Endothelial cell of umbilical vein (primary cell): ENCODE measurements at regions not wholly inside any gene's neighbourhood (a gene's known extent, or its start where the extent isn't known, plus 50 kb on each side); places are given as distances from the start of the nearest gene placed in this dataset.

Experiments
- BruUV-seq: library from RNA; stranded (reverse); fragments of 400-500 nt; replicated peaks from 2 replicates; lab custom pipeline; 2021; lab: Mats Ljungman, UMichigan
- CTCF ChIA-PET: fragments of 300-600, 350-600 bp; sonication (Branson Sonifier 250); formaldehyde crosslinking; loops from one replicate; lab custom pipeline; 2021; ENCODE audit warnings: antibody characterized with exemption, inconsistent platforms; lab: Charles Lee
- POLR2A ChIA-PET: fragments of 300-600, 350-600 bp; sonication (Branson Sonifier 250); formaldehyde crosslinking; loops from one replicate; lab custom pipeline; 2021; ENCODE audit warnings: antibody characterized with exemption, inconsistent platforms; lab: Charles Lee
- DNase-seq: peaks from one replicate; pipeline ENCODE4 v3.0.0-alpha.2; 2011; ENCODE audit warnings: low read depth, low spot score
- FAIRE-seq: peaks from 2 replicates; lab custom pipeline; 2011; peaks lifted over from hg19 to GRCh38; lab: Jason Lieb, UNC
- H2AFZ ChIP-seq: 2 replicates; pipeline ENCODE4 v1.6.0; 2012; ENCODE audit warnings: low read depth, low read length, control low read depth, inconsistent platforms
- H3K27ac ChIP-seq: 2 replicates; pipeline ENCODE4 v1.5.1; 2011; ENCODE audit warnings: low read depth, mild to moderate bottlenecking, control low read depth, low read length, moderate library complexity; ENCODE audit not compliant: insufficient read depth
- H3K27me3 ChIP-seq, 2 experiments: 2 replicates each; pipeline versions ENCODE4 v1.6.0 to v1.6.1; 2011; ENCODE audit warnings: low read length in 2 of 2, mixed read lengths in 1 of 2; ENCODE audit not compliant: control insufficient read depth in 2 of 2, insufficient read depth in 2 of 2
- H3K36me3 ChIP-seq, 2 experiments: 2 replicates in 1 of 2; 3 replicates in 1 of 2; pipeline ENCODE4 v1.5.1; 2011; ENCODE audit warnings: low read length in 2 of 2, mild to moderate bottlenecking in 1 of 2, moderate library complexity in 1 of 2; ENCODE audit not compliant: control insufficient read depth in 2 of 2, insufficient read depth in 2 of 2; ENCODE audit errors: extremely low read depth in 1 of 2
- H3K4me1 ChIP-seq: 3 replicates; pipeline ENCODE4 v1.5.1; 2011; ENCODE audit warnings: mild to moderate bottlenecking, low read length; ENCODE audit not compliant: control insufficient read depth, insufficient read depth; ENCODE audit errors: extremely low read depth
- H3K4me2 ChIP-seq: 2 replicates; pipeline ENCODE4 v1.6.1; 2011; ENCODE audit warnings: low read length, control low read depth, mixed read lengths; ENCODE audit not compliant: insufficient read depth
- H3K4me3 ChIP-seq, 3 experiments: fragments of 200-600 bp in 1 of 3; sonication (generic), shearing (Covaris generic) in 1 of 3; replicated peaks in 1 of 3; 2 replicates each; pipeline ENCODE4 v1.5.1; 2011 to 2016; ENCODE audit warnings: control low read depth in 3 of 3, low read length in 3 of 3, mild to moderate bottlenecking in 2 of 3, inconsistent platforms in 1 of 3, low read depth in 1 of 3, moderate library complexity in 1 of 3; ENCODE audit not compliant: insufficient read depth in 1 of 3
- H3K79me2 ChIP-seq: 2 replicates; pipeline ENCODE4 v1.6.0; 2012; ENCODE audit warnings: low read length, inconsistent platforms; ENCODE audit not compliant: control insufficient read depth, insufficient read depth
- H3K9ac ChIP-seq: replicated peaks from 2 replicates; pipeline ENCODE3; 2011; ENCODE audit warnings: low read length, control low read depth; ENCODE audit not compliant: insufficient read depth; ENCODE audit errors: extremely low read depth
- H3K9me1 ChIP-seq: replicated peaks from 3 replicates; pipeline ENCODE4 v1.6.0; 2011; ENCODE audit warnings: mild to moderate bottlenecking, low read length; ENCODE audit not compliant: control insufficient read depth, insufficient read depth; ENCODE audit errors: extremely low read depth
- H3K9me3 ChIP-seq: replicated peaks from 2 replicates; pipeline ENCODE4 v1.5.1; 2012; ENCODE audit warnings: low read length, inconsistent platforms; ENCODE audit not compliant: control insufficient read depth, insufficient read depth
- H4K20me1 ChIP-seq: replicated peaks from 2 replicates; pipeline ENCODE3; 2011; ENCODE audit warnings: mild to moderate bottlenecking, low read length; ENCODE audit not compliant: control insufficient read depth, insufficient read depth; ENCODE audit errors: extremely low read depth
- CTCF ChIP-seq, 2 donors: IDR thresholded peaks; 1 replicate in 1 of 2; 2 replicates in 1 of 2; pipeline ENCODE4 v1.5.1; 2011; ENCODE audit warnings: low read length in 2 of 2, mild to moderate bottlenecking in 2 of 2, moderate library complexity in 2 of 2, control low read depth in 1 of 2, inconsistent platforms in 1 of 2, low read depth in 1 of 2; ENCODE audit not compliant: insufficient read depth in 1 of 2; ENCODE audit errors: extremely low read depth in 1 of 2
- EZH2 ChIP-seq: IDR thresholded peaks from 2 replicates; pipeline ENCODE4 v1.6.1; 2012; ENCODE audit warnings: borderline replicate concordance, low read depth, mild to moderate bottlenecking, moderate library complexity, low read length, inconsistent platforms; ENCODE audit not compliant: severe bottlenecking
- FOS ChIP-seq: IDR thresholded peaks from 2 replicates; pipeline ENCODE4 v1.6.1; 2011; ENCODE audit warnings: mild to moderate bottlenecking, low read length, moderate library complexity, borderline replicate concordance; ENCODE audit not compliant: insufficient read depth
- GATA2 ChIP-seq: IDR thresholded peaks from 2 replicates; pipeline ENCODE4 v1.7.0; 2011; ENCODE audit warnings: low read depth, mild to moderate bottlenecking, moderate library complexity, mixed read lengths, low read length; ENCODE audit not compliant: insufficient read length, insufficient read depth
- JUN ChIP-seq: IDR thresholded peaks from 2 replicates; pipeline ENCODE4 v1.6.1; 2011; ENCODE audit warnings: borderline replicate concordance, low read depth; ENCODE audit not compliant: insufficient read length, insufficient read depth
- MAX ChIP-seq: IDR thresholded peaks from 2 replicates; pipeline ENCODE4 v1.6.1; 2011; ENCODE audit not compliant: insufficient read depth, insufficient read length
- MYC ChIP-seq: IDR thresholded peaks from one replicate; pipeline ENCODE4 v1.6.1; 2011; ENCODE audit warnings: mild to moderate bottlenecking, low read depth, low read length
- POLR2A ChIP-seq: IDR thresholded peaks from 2 replicates; pipeline ENCODE4 v1.6.1; 2012; ENCODE audit warnings: low read depth, mild to moderate bottlenecking, control low read depth, low read length
- POLR2AphosphoS5 ChIP-seq: IDR thresholded peaks from 2 replicates; pipeline ENCODE4 v1.6.1; 2012; ENCODE audit warnings: low read depth, mild to moderate bottlenecking, control low read depth, low read length, moderate library complexity; ENCODE audit not compliant: insufficient read depth
- dilution Hi-C: fragments of 300-500 bp; cut with MboI; formaldehyde crosslinking; loops from one replicate; pipeline ENCODE4 v1.15.0; 2019; ENCODE audit warnings: low sequenced_read_pairs; ENCODE audit not compliant: extremely low pct_ligation_motif_present
- intact Hi-C: fragments of 100-400 bp; cut with micrococcal nuclease; formaldehyde crosslinking; loops from one replicate; pipeline ENCODE4 v1.10.0; 2022

GRCh38 chr4:128410037-128410436 is 122.4 kb upstream of the PGRMC2 start:
- H3K4me2 ChIP-seq, result no peak overlapping the region
- FAIRE-seq (no peak), DNase-seq (no peak)
- no peak overlapping the region for H3K9ac ChIP-seq
- ChIA-PET POLR2A (no interaction called here), CTCF (no interaction called here)
- TF ChIP-seq POLR2AphosphoS5 (no peak), FOS (no peak), JUN (no peak), POLR2A (no peak), CTCF (IDR thresholded peaks at IDR 0.05; ENCODE audit: extremely low read depth in 1 of 2, insufficient read depth in 1 of 2, low read depth in 1 of 2, low read length in 2 of 2) (no peak), MYC (no peak), MAX (no peak), EZH2 (no peak), GATA2 (no peak)
- BruUV-seq, result no TSS peak
- H3K4me1 ChIP-seq, result no peaks in the 10 kb centered on the region
- no peaks in the 10 kb centered on the region for H3K36me3 ChIP-seq
- H3K27me3 ChIP-seq, result no peaks in the 10 kb centered on the region
- H3K9me1 ChIP-seq, result no peaks in the 10 kb centered on the region
- no peaks in the 10 kb centered on the region for H3K9me3 ChIP-seq
- intact Hi-C loops, result no loop called here
- no peaks in the 10 kb centered on the region for H4K20me1 ChIP-seq
- no peak overlapping the region for H3K27ac ChIP-seq
- dilution Hi-C loops, result no loop called here
- H3K4me3 ChIP-seq, result no peak overlapping the region
- no peak overlapping the region for H2AFZ ChIP-seq
- no peaks in the 10 kb centered on the region for H3K79me2 ChIP-seq
